Dendritic cell treated with granulocyte-macrophage colony-stimulating factor and Interleukin-4, amounts not matched to agents 40 ng/mL and 50 ng/mL, for 4 days (primary cell): ENCODE measurements at regions not wholly inside any gene's neighbourhood (a gene's known extent, or its start where the extent isn't known, plus 50 kb on each side); places are given as distances from the start of the nearest gene placed in this dataset.

Source experiments
- H3K27ac Mint-ChIP-seq: one replicate; pipeline ENCODE4 v1.8.0; 2022; ENCODE audit warnings: mild to moderate bottlenecking, mixed read lengths
- H3K27me3 Mint-ChIP-seq: one replicate; pipeline ENCODE4 v1.8.0; 2022; ENCODE audit warnings: mild to moderate bottlenecking, mixed read lengths
- H3K36me3 Mint-ChIP-seq: one replicate; pipeline ENCODE4 v1.8.0; 2022; ENCODE audit warnings: low read depth, mixed read lengths
- H3K4me1 Mint-ChIP-seq: one replicate; pipeline ENCODE4 v1.8.0; 2022; ENCODE audit warnings: low read depth, mixed read lengths
- H3K4me3 Mint-ChIP-seq: one replicate; pipeline ENCODE4 v1.8.0; 2022; ENCODE audit warnings: mild to moderate bottlenecking, moderate library complexity, mixed read lengths
- H3K9me3 Mint-ChIP-seq: one replicate; pipeline ENCODE4 v1.8.0; 2022; ENCODE audit warnings: mixed read lengths
- intact Hi-C: fragments of 100-400 bp; cut with micrococcal nuclease; formaldehyde crosslinking; loops from one replicate; pipeline ENCODE4 v1.15.0; 2022

DNA sequence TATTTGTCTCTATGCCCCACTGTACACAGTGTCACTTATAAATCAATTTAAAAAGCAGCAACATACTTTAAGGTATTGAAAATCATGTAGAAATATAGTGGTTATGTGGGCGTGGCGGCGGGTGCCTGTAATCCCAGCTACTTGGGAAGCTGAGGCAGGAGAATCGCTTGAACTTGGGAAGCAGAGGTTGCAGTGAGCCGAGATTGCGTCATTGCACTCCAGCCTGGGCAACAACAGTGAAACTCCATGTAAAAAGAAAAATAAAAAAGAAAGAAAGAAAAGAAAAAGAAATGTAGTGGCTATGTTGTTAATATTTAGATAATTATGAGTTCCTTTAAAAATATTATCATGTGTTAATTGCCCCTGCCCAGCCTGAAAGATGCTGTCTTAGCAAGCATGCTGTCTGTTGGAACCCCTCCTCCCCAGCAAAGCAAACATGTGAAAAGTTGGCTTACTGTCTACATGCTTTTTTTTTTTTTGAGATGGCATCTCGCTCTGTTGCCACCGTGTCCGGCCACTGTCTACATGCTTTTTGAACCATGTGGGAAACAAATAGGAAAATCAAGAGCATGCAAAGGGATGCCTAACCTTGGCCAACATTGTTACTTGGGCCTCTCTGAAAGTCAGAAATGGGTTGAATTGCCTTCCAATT, 151.4 kb upstream of the TSHZ2 start:
- H3K4me1 Mint-ChIP-seq = no peaks in the 10 kb centered on the region
- H3K27me3 Mint-ChIP-seq = no peaks in the 10 kb centered on the region
- H3K27ac Mint-ChIP-seq = no peak overlapping the region
- H3K36me3 Mint-ChIP-seq = no peaks in the 10 kb centered on the region
- H3K4me3 Mint-ChIP-seq = no peak overlapping the region
- H3K9me3 Mint-ChIP-seq = no peaks in the 10 kb centered on the region
- intact Hi-C loops = no loop called here

DNA sequence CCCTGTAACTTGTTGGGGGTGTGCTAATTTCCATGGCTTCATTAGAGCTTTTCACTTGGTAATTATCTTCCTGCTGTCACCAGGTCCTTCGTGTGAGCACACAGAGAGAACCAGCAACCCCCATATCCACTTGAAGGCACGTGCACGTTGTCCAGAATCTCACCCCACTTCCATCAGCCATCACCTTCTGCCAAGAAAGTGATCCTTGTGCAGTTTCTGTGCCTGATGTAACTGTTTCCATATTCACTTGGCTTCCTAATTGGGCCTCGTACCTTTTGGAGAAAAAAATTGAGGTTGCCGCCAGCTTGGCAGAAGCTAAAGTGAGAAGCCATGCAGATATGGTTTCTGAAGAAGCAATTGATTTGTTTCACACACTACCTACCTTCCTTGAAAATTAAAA, 153.7 kb upstream of the TSHZ2 start:
- no peaks in the 10 kb centered on the region for H3K9me3 Mint-ChIP-seq
- H3K4me1 Mint-ChIP-seq = no peaks in the 10 kb centered on the region
- H3K27ac Mint-ChIP-seq = no peak overlapping the region
- no peaks in the 10 kb centered on the region for H3K36me3 Mint-ChIP-seq
- intact Hi-C loops = no loop called here
- no peaks in the 10 kb centered on the region for H3K27me3 Mint-ChIP-seq
- no peak overlapping the region for H3K4me3 Mint-ChIP-seq

DNA sequence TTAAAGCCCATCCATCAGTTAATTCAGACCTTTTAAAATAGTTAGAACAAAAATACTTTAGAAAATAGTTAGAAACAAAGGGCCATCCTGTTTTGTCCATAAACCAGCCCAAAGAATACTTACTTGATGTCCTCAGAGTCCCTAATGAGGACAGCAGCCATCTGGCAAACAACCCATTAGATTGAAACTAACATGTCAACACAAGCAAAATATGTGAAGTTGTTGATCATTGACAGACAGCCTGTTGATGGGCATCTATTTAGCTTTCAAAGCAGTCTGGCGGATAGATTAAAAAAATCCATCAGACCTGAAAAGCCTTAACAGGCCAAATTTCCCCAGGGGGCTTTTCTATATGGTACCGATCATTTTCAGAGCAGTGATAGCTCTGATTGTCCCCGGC, 154.2 kb upstream of the TSHZ2 start:
- Mint-ChIP-seq H3K4me3 (no peak overlapping the region), H3K4me1 (no peaks in the 10 kb centered on the region), H3K36me3 (no peaks in the 10 kb centered on the region), H3K9me3 (no peaks in the 10 kb centered on the region), H3K27ac (no peak overlapping the region), H3K27me3 (no peaks in the 10 kb centered on the region)
- intact Hi-C loops = no loop called here

- Mint-ChIP-seq H3K27me3 (no peaks in the 10 kb centered on the region), H3K27ac (no peak overlapping the region), H3K36me3 (no peaks in the 10 kb centered on the region), H3K9me3 (no peaks in the 10 kb centered on the region), H3K4me1 (no peaks in the 10 kb centered on the region), H3K4me3 (no peak overlapping the region)
- intact Hi-C loops = no loop called here
Measured at GRCh38 chr20:52817511-52817910, 154.6 kb upstream of the TSHZ2 start.

DNA sequence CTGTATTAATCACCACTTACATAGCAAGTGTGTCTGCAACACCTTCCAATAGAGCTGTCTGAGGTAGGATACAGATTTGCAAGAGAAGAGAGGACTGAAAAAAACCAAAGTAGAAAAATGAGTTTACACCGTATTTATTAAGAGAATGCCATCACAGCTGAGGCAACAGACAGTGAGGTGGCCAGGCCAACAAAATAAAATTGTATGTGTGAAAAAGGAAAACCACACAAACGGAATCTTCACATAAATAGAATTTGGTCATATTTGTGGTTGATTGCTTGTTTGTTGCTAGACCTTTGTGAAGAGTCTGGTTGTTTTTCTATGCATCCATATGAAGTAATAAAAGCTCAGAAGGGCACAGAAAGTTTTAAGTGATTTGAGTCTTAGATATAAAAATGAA, 157.8 kb upstream of the TSHZ2 start:
- H3K36me3 Mint-ChIP-seq = no peaks in the 10 kb centered on the region
- intact Hi-C loops = no loop called here
- no peaks in the 10 kb centered on the region for H3K27me3 Mint-ChIP-seq
- no peak overlapping the region for H3K4me3 Mint-ChIP-seq
- H3K27ac Mint-ChIP-seq = no peak overlapping the region
- H3K4me1 Mint-ChIP-seq = no peaks in the 10 kb centered on the region
- no peaks in the 10 kb centered on the region for H3K9me3 Mint-ChIP-seq

DNA sequence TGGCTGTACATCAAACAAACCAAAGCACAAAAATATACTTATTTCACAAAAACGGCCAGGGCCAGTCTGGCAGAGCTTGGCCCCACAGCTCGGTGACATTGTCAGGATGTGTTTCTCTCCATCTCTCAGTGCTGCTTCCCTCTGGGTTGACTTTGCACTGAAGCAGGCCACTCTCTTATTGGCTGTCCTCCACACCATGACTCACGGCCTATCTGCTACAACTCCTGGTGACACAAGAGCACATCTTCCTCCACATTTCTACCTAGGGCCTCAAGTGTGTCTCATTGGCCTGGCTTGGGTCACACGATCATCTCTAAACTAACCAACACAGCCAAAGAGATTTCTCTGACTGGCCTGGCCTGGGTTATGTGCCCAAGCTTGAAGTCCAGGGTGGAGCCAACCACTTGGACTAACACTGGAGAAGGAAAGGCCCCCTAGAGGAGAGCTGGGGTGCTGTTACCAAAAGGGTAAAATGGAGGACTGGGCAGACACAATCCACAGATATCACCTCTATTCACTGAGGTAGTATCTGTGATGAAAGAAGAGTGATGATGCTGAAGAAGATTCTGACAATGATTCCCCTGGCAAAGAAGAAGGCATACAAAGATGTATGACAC, 159.8 kb upstream of the TSHZ2 start:
- intact Hi-C loops = no loop called here
- Mint-ChIP-seq H3K4me3 (no peak overlapping the region), H3K9me3 (no peaks in the 10 kb centered on the region), H3K27ac (no peak overlapping the region), H3K36me3 (no peaks in the 10 kb centered on the region), H3K27me3 (no peaks in the 10 kb centered on the region), H3K4me1 (no peaks in the 10 kb centered on the region)

DNA sequence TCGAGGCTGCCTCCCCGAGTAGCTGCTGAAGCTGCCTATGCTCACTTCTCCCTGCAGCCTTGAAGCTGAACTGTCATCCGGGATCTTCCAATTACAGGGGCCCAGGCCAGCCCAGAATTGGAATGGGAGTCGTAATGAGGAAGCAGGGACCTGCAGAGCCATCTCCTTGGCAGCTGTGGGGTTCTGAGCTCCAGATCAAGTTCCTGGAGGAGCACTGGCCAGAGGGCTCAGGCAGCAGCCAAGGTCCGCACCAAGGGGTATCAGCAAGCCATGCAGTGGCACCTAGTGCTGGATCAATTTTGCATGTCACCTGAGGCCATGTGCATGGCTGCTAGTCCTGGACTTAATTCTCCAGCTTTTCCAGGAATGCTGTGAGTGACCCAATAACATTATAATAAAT, 163.2 kb upstream of the TSHZ2 start:
- Mint-ChIP-seq H3K9me3 (no peaks in the 10 kb centered on the region), H3K27me3 (no peaks in the 10 kb centered on the region)

GRCh38 chr20:52806918-52807317, 165.2 kb upstream of the TSHZ2 start:
- Mint-ChIP-seq H3K36me3 (no peaks in the 10 kb centered on the region), H3K9me3 (no peaks in the 10 kb centered on the region), H3K27me3 (no peaks in the 10 kb centered on the region), H3K4me3 (no peak overlapping the region), H3K27ac (no peak overlapping the region), H3K4me1 (no peaks in the 10 kb centered on the region)
- intact Hi-C loops = no loop called here

More for the DNA sequence above, 163.2 kb upstream of the TSHZ2 start:
- no peaks in the 10 kb centered on the region for H3K36me3 Mint-ChIP-seq
- H3K4me3 Mint-ChIP-seq = no peak overlapping the region
- no peaks in the 10 kb centered on the region for H3K4me1 Mint-ChIP-seq
- H3K27ac Mint-ChIP-seq = no peak overlapping the region
- intact Hi-C loops = no loop called here

DNA sequence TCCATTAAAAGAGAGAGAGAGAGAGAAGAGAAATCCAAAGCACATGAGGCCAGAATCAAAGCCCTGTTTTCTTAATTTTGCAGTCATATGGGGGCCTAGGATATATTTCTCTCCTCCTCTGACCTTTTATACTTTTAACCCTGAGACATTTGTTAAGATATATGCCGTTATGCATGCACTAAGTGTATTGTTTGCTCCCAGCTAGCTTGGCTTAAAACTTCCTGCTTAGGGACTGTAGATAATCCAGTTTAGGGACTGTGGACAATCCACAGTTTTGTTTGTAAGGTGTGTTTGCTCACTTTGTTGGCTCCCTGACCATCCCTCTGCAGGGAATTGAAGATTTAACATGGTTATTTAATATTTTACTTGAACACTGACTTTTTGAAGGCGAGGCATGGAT, 166.3 kb upstream of the TSHZ2 start:
- Mint-ChIP-seq H3K9me3 (no peaks in the 10 kb centered on the region), H3K36me3 (no peaks in the 10 kb centered on the region)

DNA sequence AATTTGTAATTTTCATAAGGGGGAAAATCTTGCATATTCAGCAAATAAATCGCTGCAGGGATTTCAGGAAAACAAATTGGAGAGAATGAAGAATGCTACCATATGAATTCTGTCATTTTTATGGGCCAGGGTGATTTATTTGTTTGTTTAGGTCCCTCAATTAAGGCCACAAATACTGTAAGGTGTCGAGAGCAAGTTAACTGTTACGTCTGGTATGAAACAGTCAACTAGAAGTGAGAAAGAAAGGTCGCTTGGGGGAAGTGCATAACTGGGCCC, 166.9 kb upstream of the TSHZ2 start:
- no peaks in the 10 kb centered on the region for H3K4me1 Mint-ChIP-seq
- H3K9me3 Mint-ChIP-seq = no peaks in the 10 kb centered on the region
- intact Hi-C loops = no loop called here
- no peak overlapping the region for H3K27ac Mint-ChIP-seq
- H3K36me3 Mint-ChIP-seq = no peaks in the 10 kb centered on the region
- no peaks in the 10 kb centered on the region for H3K27me3 Mint-ChIP-seq
- no peak overlapping the region for H3K4me3 Mint-ChIP-seq

More for the DNA sequence above, 166.3 kb upstream of the TSHZ2 start:
- Mint-ChIP-seq H3K27me3 (no peaks in the 10 kb centered on the region), H3K4me1 (no peaks in the 10 kb centered on the region), H3K4me3 (no peak overlapping the region), H3K27ac (no peak overlapping the region)
- intact Hi-C loops = no loop called here

DNA sequence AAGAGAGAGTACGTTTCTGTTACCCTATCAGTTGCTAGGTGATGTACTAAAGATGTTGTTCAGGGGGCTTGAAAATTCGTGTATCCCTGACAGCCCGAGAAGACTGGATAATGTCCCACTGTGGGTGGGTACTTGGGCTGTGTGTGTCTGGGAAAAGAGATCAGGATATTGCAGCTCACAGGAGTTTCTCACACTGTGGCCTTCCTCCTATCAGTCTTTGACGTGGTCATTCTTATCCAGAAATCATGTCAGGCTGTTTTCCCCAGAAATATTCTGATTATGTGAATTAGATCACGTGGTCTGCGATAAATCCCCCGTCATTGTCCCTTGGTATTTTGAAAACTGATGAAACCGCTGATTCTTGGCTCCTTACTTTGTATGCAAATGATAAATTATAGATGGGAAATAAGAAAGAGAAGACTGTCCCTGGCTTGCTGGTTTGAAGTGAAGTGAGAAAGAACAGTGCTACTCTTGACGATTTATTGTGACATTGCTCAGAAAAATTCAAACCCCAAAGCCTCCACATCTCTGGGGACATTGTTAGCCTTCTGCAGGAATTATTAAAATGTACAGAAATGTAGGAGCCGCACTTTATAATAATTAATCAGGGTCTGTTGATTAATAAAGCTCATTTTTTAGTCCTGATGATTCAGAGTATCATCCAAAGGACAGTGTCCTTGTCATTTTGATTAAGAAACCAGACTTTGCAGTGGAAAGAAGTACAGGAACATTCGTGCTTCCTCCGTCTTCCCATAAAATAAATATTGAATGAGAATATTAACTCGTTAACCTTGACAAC, 167.5 kb upstream of the TSHZ2 start:
- no peak overlapping the region for H3K27ac Mint-ChIP-seq
- no peaks in the 10 kb centered on the region for H3K36me3 Mint-ChIP-seq
- H3K27me3 Mint-ChIP-seq = no peaks in the 10 kb centered on the region
- no peaks in the 10 kb centered on the region for H3K9me3 Mint-ChIP-seq
- no peak overlapping the region for H3K4me3 Mint-ChIP-seq
- H3K4me1 Mint-ChIP-seq = no peaks in the 10 kb centered on the region
- intact Hi-C loops = no loop called here

DNA sequence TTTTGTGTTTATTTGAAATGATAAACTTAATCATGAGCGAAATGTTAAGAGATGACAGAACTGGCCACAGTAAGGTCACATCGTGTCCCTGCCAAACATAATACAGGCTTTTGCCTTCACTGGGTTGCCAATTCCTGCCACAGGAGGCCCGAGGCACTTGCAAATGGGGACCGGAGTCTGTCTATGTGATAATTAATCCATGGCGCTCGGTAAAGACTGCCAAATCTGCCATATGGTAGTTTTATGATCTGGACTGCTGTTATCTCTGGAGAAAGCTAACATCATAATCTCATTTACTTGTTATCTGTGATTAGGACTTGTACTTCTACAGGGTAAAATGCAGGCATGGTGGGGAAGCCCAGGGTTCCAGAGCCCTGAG, 170.5 kb upstream of the TSHZ2 start:
- H3K9me3 Mint-ChIP-seq = no peaks in the 10 kb centered on the region

GRCh38 chr20:52800734-52801627, 171.2 kb upstream of the TSHZ2 start:
- Mint-ChIP-seq H3K27me3 (no peaks in the 10 kb centered on the region), H3K9me3 (no peaks in the 10 kb centered on the region), H3K4me3 (no peak overlapping the region), H3K27ac (no peak overlapping the region), H3K36me3 (no peaks in the 10 kb centered on the region), H3K4me1 (no peaks in the 10 kb centered on the region)
- intact Hi-C loops = no loop called here

More for the DNA sequence above, 170.5 kb upstream of the TSHZ2 start:
- H3K27me3 Mint-ChIP-seq = no peaks in the 10 kb centered on the region
- H3K4me1 Mint-ChIP-seq = no peaks in the 10 kb centered on the region
- H3K27ac Mint-ChIP-seq = no peak overlapping the region
- intact Hi-C loops = no loop called here
- H3K36me3 Mint-ChIP-seq = no peaks in the 10 kb centered on the region
- no peak overlapping the region for H3K4me3 Mint-ChIP-seq

GRCh38 chr20:52799130-52799529, 173.0 kb upstream of the TSHZ2 start:
- H3K27ac Mint-ChIP-seq = no peak overlapping the region
- no peak overlapping the region for H3K4me3 Mint-ChIP-seq
- H3K27me3 Mint-ChIP-seq = no peaks in the 10 kb centered on the region
- H3K36me3 Mint-ChIP-seq = no peaks in the 10 kb centered on the region
- H3K4me1 Mint-ChIP-seq = no peaks in the 10 kb centered on the region
- intact Hi-C loops = no loop called here
- no peaks in the 10 kb centered on the region for H3K9me3 Mint-ChIP-seq
